A673 (cell line): ENCODE measurements at regions not wholly inside any gene's neighbourhood (a gene's known extent, or its start where the extent isn't known, plus 50 kb on each side); places are given as distances from the start of the nearest gene placed in this dataset.

Experiments used
- BruUV-seq: library from RNA; stranded (reverse); fragments of 400-500 nt; replicated peaks from 2 replicates; lab custom pipeline; 2021; lab: Mats Ljungman, UMichigan
- CTCF ChIA-PET: fragments of 300-600 bp; sonication (Branson Sonifier 250); formaldehyde crosslinking; loops from one replicate; lab custom pipeline; 2022; ENCODE audit warnings: antibody characterized with exemption; lab: Charles Lee
- POLR2A ChIA-PET: fragments of 300-600 bp; sonication (Branson Sonifier 250); formaldehyde crosslinking; loops from one replicate; lab custom pipeline; 2022; ENCODE audit warnings: antibody characterized with exemption; ENCODE audit not compliant: low non-redundant PET; lab: Charles Lee
- DNase-seq: peaks from one replicate; pipeline ENCODE4 v3.0.0-alpha.2; 2015; ENCODE audit warnings: low spot score
- H3K27ac ChIP-seq: fragments of 200-600 bp; sonication (generic); 2 replicates; pipeline ENCODE4 v1.5.1; 2016; ENCODE audit warnings: mixed run types, low read depth, mild to moderate bottlenecking, mixed read lengths, antibody characterized with exemption, low read length; ENCODE audit not compliant: poor library complexity, severe bottlenecking
- H3K27me3 ChIP-seq: fragments of 200-600 bp; sonication (generic); replicated peaks from 2 replicates; pipeline ENCODE4 v1.6.1; 2017; ENCODE audit warnings: mixed run types, low read depth, mild to moderate bottlenecking, mixed read lengths, antibody characterized with exemption, low read length; ENCODE audit not compliant: insufficient read depth, poor library complexity
- H3K36me3 ChIP-seq: fragments of 200-600 bp; sonication (generic); 2 replicates; pipeline ENCODE4 v1.6.1; 2016; ENCODE audit warnings: mixed run types, mild to moderate bottlenecking, mixed read lengths, antibody characterized with exemption, low read length; ENCODE audit not compliant: insufficient read depth, poor library complexity, severe bottlenecking
- H3K4me1 ChIP-seq: fragments of 200-600 bp; sonication (generic); 2 replicates; pipeline ENCODE4 v1.6.1; 2017; ENCODE audit warnings: mixed run types, mild to moderate bottlenecking, mixed read lengths, antibody characterized with exemption, low read length; ENCODE audit not compliant: insufficient read depth, poor library complexity, severe bottlenecking
- H3K4me3 ChIP-seq: fragments of 200-600 bp; sonication (generic); 2 replicates; pipeline ENCODE4 v1.5.1; 2016; ENCODE audit warnings: low read depth, mixed run types, mild to moderate bottlenecking, mixed read lengths, low read length; ENCODE audit not compliant: poor library complexity, severe bottlenecking
- H3K9me3 ChIP-seq: fragments of 200-600 bp; sonication (generic); 2 replicates; pipeline ENCODE4 v1.6.1; 2016; ENCODE audit warnings: mixed run types, low read depth, mild to moderate bottlenecking, mixed read lengths, antibody characterized with exemption, low read length; ENCODE audit not compliant: poor library complexity, severe bottlenecking
- CTCF ChIP-seq: fragments of 300-800, 200-600 bp; sonication (generic); conservative IDR thresholded peaks from 2 replicates; pipeline ENCODE4 v1.5.1; 2017; ENCODE audit warnings: low read depth, mild to moderate bottlenecking, antibody characterized with exemption, low read length, moderate library complexity, mixed read lengths
- EZH2 ChIP-seq: fragments of 200-600 bp; sonication (generic); IDR thresholded peaks from 2 replicates; pipeline ENCODE4 v1.6.1; 2017; ENCODE audit warnings: borderline replicate concordance, low read depth, mild to moderate bottlenecking, mixed read lengths, antibody characterized with exemption, low read length; ENCODE audit not compliant: poor library complexity, severe bottlenecking
- intact Hi-C: fragments of 100-400 bp; cut with micrococcal nuclease; formaldehyde crosslinking; loops from one replicate; pipeline ENCODE4 v1.10.0; 2022; ENCODE audit not compliant: unreplicated experiment

DNA sequence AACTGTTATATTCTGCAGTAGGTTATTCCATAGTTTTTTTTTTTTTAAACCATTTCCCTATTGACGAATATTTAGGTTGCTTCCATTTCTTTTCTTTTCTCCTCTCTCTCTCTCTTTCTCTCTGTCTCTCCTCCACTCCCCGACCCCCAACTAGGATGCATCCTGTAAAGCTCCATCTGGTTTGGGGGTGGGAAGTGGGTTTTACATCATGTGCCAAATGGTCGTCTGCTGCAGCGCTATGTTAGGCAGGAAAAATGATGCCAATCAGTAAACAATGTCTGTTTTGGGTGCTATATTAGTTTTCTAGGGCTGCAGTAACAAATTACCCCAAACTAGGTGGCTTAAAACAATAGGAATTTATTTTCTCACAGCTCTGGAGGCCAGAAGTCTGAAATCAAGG, 465.0 kb downstream of the AACS start:
- no peaks in the 10 kb centered on the region for H3K4me1 ChIP-seq
- TF ChIP-seq CTCF (no peak), EZH2 (no peak)
- no peak overlapping the region for H3K27ac ChIP-seq
- H3K27me3 ChIP-seq = no peaks in the 10 kb centered on the region
- BruUV-seq = no TSS peak
- no peaks in the 10 kb centered on the region for H3K36me3 ChIP-seq
- ChIA-PET POLR2A (no interaction called here), CTCF (no interaction called here)
- intact Hi-C loops = loop anchor here (5.0 kb wide), 6 partner anchors 242 to 1852 kb away; no protein-coding TSS in a partner anchor
- no peaks in the 10 kb centered on the region for H3K9me3 ChIP-seq
- DNase-seq = no peak
- no peak overlapping the region for H3K4me3 ChIP-seq

- no peaks in the 10 kb centered on the region for H3K4me1 ChIP-seq
- no peak overlapping the region for H3K27ac ChIP-seq
- POLR2A ChIA-PET = no interaction called here
- intact Hi-C loops = loop anchor here (5.0 kb wide), 6 partner anchors 241 to 1851 kb away; no protein-coding TSS in a partner anchor
- CTCF ChIA-PET = no interaction called here
- BruUV-seq = no TSS peak
- H3K27me3 ChIP-seq = no peaks in the 10 kb centered on the region
- TF ChIP-seq EZH2 = no peak
- no peak for TF ChIP-seq CTCF
- DNase-seq = no peak
- H3K36me3 ChIP-seq = no peaks in the 10 kb centered on the region
- no peak overlapping the region for H3K4me3 ChIP-seq
- H3K9me3 ChIP-seq = no peaks in the 10 kb centered on the region
These were observed 465.6 kb downstream of the AACS start for GRCh38 chr12:125530876-125531275.

- peaks cover 1% of the 10 kb centered on the region for H3K27me3 ChIP-seq
- no peaks in the 10 kb centered on the region for H3K36me3 ChIP-seq
- no peaks in the 10 kb centered on the region for H3K4me1 ChIP-seq
- H3K27ac ChIP-seq = no peak overlapping the region
- POLR2A ChIA-PET = no interaction called here
- BruUV-seq = no TSS peak
- H3K9me3 ChIP-seq = no peaks in the 10 kb centered on the region
- TF ChIP-seq EZH2 (no peak), CTCF (no peak)
- H3K4me3 ChIP-seq = no peak overlapping the region
- CTCF ChIA-PET = no interaction called here
- intact Hi-C loops = loop anchor here (5.0 kb wide), 6 partner anchors 241 to 1851 kb away; no protein-coding TSS in a partner anchor
- no peak for DNase-seq
These were observed 466.3 kb downstream of the AACS start for GRCh38 chr12:125531574-125531973.
